Ascending aorta (tissue), 2 donors: ENCODE measurements at regions not wholly inside any gene's neighbourhood (a gene's known extent, or its start where the extent isn't known, plus 50 kb on each side); places are given as distances from the start of the nearest gene placed in this dataset.

Experiments used
- DNase-seq, 2 donors: peaks; one replicate each; pipeline ENCODE4 v3.0.0-alpha.2; 2019; ENCODE audit warnings: low spot score in 2 of 2
- H3K27ac ChIP-seq, 2 donors: fragments of 200-600 bp; sonication (generic); one replicate each; pipeline ENCODE4 v1.5.1; 2016 to 2017; ENCODE audit warnings: mild to moderate bottlenecking in 1 of 2
- H3K27me3 ChIP-seq: fragments of 200-600 bp; sonication (generic); one replicate; pipeline ENCODE4 v1.5.1; 2017
- H3K36me3 ChIP-seq, 2 donors: fragments of 200-600 bp; sonication (generic); one replicate each; pipeline ENCODE4 v1.5.1; 2016
- H3K4me1 ChIP-seq, 2 donors: fragments of 200-600 bp; sonication (generic); one replicate each; pipeline ENCODE4 v1.5.1; 2016 to 2017; ENCODE audit warnings: mild to moderate bottlenecking in 1 of 2
- H3K4me3 ChIP-seq, 2 donors: fragments of 200-600 bp; sonication (generic); one replicate each; pipeline ENCODE4 v1.5.1; 2016 to 2017; ENCODE audit warnings: mild to moderate bottlenecking in 1 of 2
- H3K9me3 ChIP-seq, 2 donors: fragments of 200-600 bp; sonication (generic); one replicate each; pipeline ENCODE4 v1.5.1; 2016
- CTCF ChIP-seq, 3 experiments: fragments of 200-600 bp in 2 of 3; fragments of 450-650 bp in 1 of 3; sonication (generic) in 2 of 3; IDR thresholded peaks; one replicate each; pipeline ENCODE4 v1.5.1; 2016 to 2019; ENCODE audit warnings: antibody characterized with exemption in 3 of 3, mild to moderate bottlenecking in 1 of 3, moderate library complexity in 1 of 3
- intact Hi-C: fragments of 100-400 bp; cut with DNase I; formaldehyde crosslinking; loops from one replicate; pipeline ENCODE4 v1.15.1; 2023

- intact Hi-C loops, result no loop called here
- no peak for TF ChIP-seq CTCF (IDR thresholded peaks at IDR 0.05)
Observed at GRCh38 chr12:111222523-111222922, 146.4 kb downstream of the PHETA1 start.

GRCh38 chr12:111222027-111222414 is 146.9 kb downstream of the PHETA1 start:
- no peak for DNase-seq
- Histone ChIP-seq H3K4me1 (no peaks in the 10 kb centered on the region), H3K9me3 (no peaks in the 10 kb centered on the region), H3K36me3 (no peaks in the 10 kb centered on the region), H3K27ac (no peak overlapping the region), H3K4me3 (no peak overlapping the region), H3K27me3 (no peaks in the 10 kb centered on the region)
- intact Hi-C loops, result no loop called here
- TF ChIP-seq CTCF (IDR thresholded peaks at IDR 0.05), result no peak

More at GRCh38 chr12:111222523-111222922, 146.4 kb downstream of the PHETA1 start:
- Histone ChIP-seq H3K27ac (no peak overlapping the region), H3K27me3 (no peaks in the 10 kb centered on the region), H3K9me3 (no peaks in the 10 kb centered on the region), H3K4me1 (no peaks in the 10 kb centered on the region), H3K36me3 (no peaks in the 10 kb centered on the region), H3K4me3 (no peak overlapping the region)
- no peak for DNase-seq

- Histone ChIP-seq H3K27ac (no peak overlapping the region), H3K9me3 (no peaks in the 10 kb centered on the region), H3K4me3 (no peak overlapping the region), H3K36me3 (no peaks in the 10 kb centered on the region), H3K4me1 (no peaks in the 10 kb centered on the region), H3K27me3 (no peaks in the 10 kb centered on the region)
- DNase-seq, result no peak
- no peak for TF ChIP-seq CTCF (IDR thresholded peaks at IDR 0.05)
- intact Hi-C loops, result no loop called here
Observed at GRCh38 chr12:111221062-111222026, 147.6 kb downstream of the PHETA1 start.

- no peak for TF ChIP-seq CTCF (IDR thresholded peaks at IDR 0.05)
- no peaks in the 10 kb centered on the region for H3K36me3 ChIP-seq
- H3K27ac ChIP-seq, result no peak overlapping the region
- H3K4me1 ChIP-seq, result no peaks in the 10 kb centered on the region
- H3K4me3 ChIP-seq, result no peak overlapping the region
- intact Hi-C loops, result no loop called here
- no peaks in the 10 kb centered on the region for H3K9me3 ChIP-seq
- H3K27me3 ChIP-seq, result no peaks in the 10 kb centered on the region
- DNase-seq, result no peak
Observed at GRCh38 chr12:111220363-111220762, 148.5 kb downstream of the PHETA1 start.

- no peaks in the 10 kb centered on the region for H3K27me3 ChIP-seq
- H3K9me3 ChIP-seq, result no peaks in the 10 kb centered on the region
- no peak for DNase-seq
- no peaks in the 10 kb centered on the region for H3K36me3 ChIP-seq
- no peaks in the 10 kb centered on the region for H3K4me1 ChIP-seq
- H3K27ac ChIP-seq, result no peak overlapping the region
- H3K4me3 ChIP-seq, result no peak overlapping the region
- intact Hi-C loops, result no loop called here
- TF ChIP-seq CTCF (IDR thresholded peaks at IDR 0.05), result no peak
Observed at GRCh38 chr12:111219440-111219839, 149.5 kb downstream of the PHETA1 start.
